SK-N-SH treated with all-trans-retinoic acid at 6 μM for 48 hours (cell line): ENCODE measurements at regions not wholly inside any gene's neighbourhood (a gene's known extent, or its start where the extent isn't known, plus 50 kb on each side); places are given as distances from the start of the nearest gene placed in this dataset.

Experiments
- ATAC-seq: fragments of 200-7000 bp; cut with Tn5 transposase; 3 replicates; pipeline ENCODE4 v1.9.1; 2020; ENCODE audit warnings: mild to moderate bottlenecking, moderate library complexity
- BACH2 ChIP-seq: fragments of 250-450 bp; sonication (Bioruptor Pico); IDR thresholded peaks from 2 replicates; pipeline ENCODE4 v1.9.0; 2021; ENCODE audit warnings: mild to moderate bottlenecking, borderline replicate concordance
- CREB5 ChIP-seq: fragments of 250-450 bp; sonication (Bioruptor Pico); IDR thresholded peaks from 2 replicates; pipeline ENCODE4 v1.5.1; 2020; ENCODE audit warnings: low read depth, mild to moderate bottlenecking, moderate library complexity
- GLIS3 ChIP-seq: fragments of 250-450 bp; sonication (Bioruptor Pico); IDR thresholded peaks from 2 replicates; pipeline ENCODE4 v1.5.0; 2020; ENCODE audit warnings: mild to moderate bottlenecking, moderate library complexity
- OSR1 ChIP-seq: fragments of 250-450 bp; sonication (Bioruptor Pico); IDR thresholded peaks from 2 replicates; pipeline ENCODE4 v1.8.0; 2022; ENCODE audit warnings: moderate library complexity, mild to moderate bottlenecking, inconsistent platforms
- PATZ1 ChIP-seq: fragments of 250-450 bp; sonication (Bioruptor Pico); IDR thresholded peaks from 2 replicates; pipeline ENCODE4 v1.8.0; 2020; ENCODE audit warnings: mild to moderate bottlenecking, moderate library complexity, borderline replicate concordance
- POU6F1 ChIP-seq: fragments of 250-450 bp; sonication (Bioruptor Pico); IDR thresholded peaks from 2 replicates; pipeline ENCODE4 v1.8.0; 2021; ENCODE audit warnings: low read depth, mild to moderate bottlenecking, moderate library complexity, borderline replicate concordance
- RARB ChIP-seq: fragments of 250-450 bp; sonication (Bioruptor Pico); IDR thresholded peaks from 2 replicates; pipeline ENCODE4 v1.8.0; 2021; ENCODE audit warnings: mild to moderate bottlenecking, moderate library complexity
- SNAI2 ChIP-seq: fragments of 250-450 bp; sonication (Bioruptor Pico); IDR thresholded peaks from 2 replicates; pipeline ENCODE4 v1.5.0; 2020; ENCODE audit warnings: mild to moderate bottlenecking, moderate library complexity
- TCF4 ChIP-seq: fragments of 250-450 bp; sonication (Bioruptor Pico); IDR thresholded peaks from 2 replicates; pipeline ENCODE4 v1.8.0; 2021; ENCODE audit warnings: mild to moderate bottlenecking, moderate library complexity, borderline replicate concordance
- TOX ChIP-seq: fragments of 250-450 bp; sonication (Bioruptor Pico); IDR thresholded peaks from 2 replicates; pipeline ENCODE4 v1.8.0; 2021; ENCODE audit warnings: mild to moderate bottlenecking, moderate library complexity, borderline replicate concordance
- TSHZ2 ChIP-seq: fragments of 250-450 bp; sonication (Bioruptor Pico); IDR thresholded peaks from 2 replicates; pipeline ENCODE4 v1.5.0; 2020; ENCODE audit warnings: mild to moderate bottlenecking, moderate library complexity
- ZFP3 ChIP-seq: fragments of 250-450 bp; sonication (Bioruptor Pico); IDR thresholded peaks from 2 replicates; pipeline ENCODE4 v1.5.0; 2020; ENCODE audit warnings: mild to moderate bottlenecking, moderate library complexity
- ZFP30 ChIP-seq: fragments of 450-650 bp; formaldehyde crosslinking; IDR thresholded peaks from 2 replicates; pipeline ENCODE4 v1.5.0; 2022; ENCODE audit warnings: mild to moderate bottlenecking, moderate library complexity
- ZNF565 ChIP-seq: fragments of 450-650 bp; formaldehyde crosslinking; conservative IDR thresholded peaks from 2 replicates; pipeline ENCODE4 v1.5.0; 2020; ENCODE audit warnings: low read depth, mild to moderate bottlenecking, moderate library complexity
- ZNF70 ChIP-seq: fragments of 450-650 bp; formaldehyde crosslinking; IDR thresholded peaks from 2 replicates; pipeline ENCODE4 v1.5.0; 2020; ENCODE audit warnings: mild to moderate bottlenecking, moderate library complexity
- ZNF8 ChIP-seq: fragments of 450-650 bp; formaldehyde crosslinking; IDR thresholded peaks from 2 replicates; pipeline ENCODE4 v1.5.0; 2020; ENCODE audit warnings: mild to moderate bottlenecking, moderate library complexity

- no peak for TF ChIP-seq ZNF70 (CRISPR knock-in tag)
- no peak for TF ChIP-seq OSR1 (CRISPR knock-in tag)
- no peak for TF ChIP-seq ZFP3 (CRISPR knock-in tag)
- TF ChIP-seq PATZ1, result no peak
- TF ChIP-seq SNAI2 (CRISPR knock-in tag), result no peak
- TF ChIP-seq BACH2 (CRISPR knock-in tag), result no peak
- TF ChIP-seq ZFP30 (CRISPR knock-in tag), result no peak
- no peak for TF ChIP-seq CREB5
- no peak for TF ChIP-seq TSHZ2 (CRISPR knock-in tag)
- no peak for TF ChIP-seq GLIS3 (CRISPR knock-in tag)
- no peak for TF ChIP-seq ZNF8 (CRISPR knock-in tag)
Measured at GRCh38 chr10:47247148-47248059, 52.6 kb upstream of the GDF10 start.

GRCh38 chr10:47248386-47249090, 51.5 kb upstream of the GDF10 start:
- no peak for TF ChIP-seq RARB (CRISPR knock-in tag)
- TF ChIP-seq TCF4 (CRISPR knock-in tag), result no peak
- TF ChIP-seq POU6F1, result no peak
- TF ChIP-seq, all 23 proteins: peak for 0
- ATAC-seq, result no peak

More at GRCh38 chr10:47247148-47248059, 52.6 kb upstream of the GDF10 start:
- ATAC-seq, result no peak

- no peak for ATAC-seq
- TF ChIP-seq ZFP3 (CRISPR knock-in tag) (no peak), TOX (CRISPR knock-in tag) (no peak), POU6F1 (no peak), ZNF565 (CRISPR knock-in tag) (no peak)
Measured at GRCh38 chr10:47249881-47250280, 50.1 kb upstream of the GDF10 start.
